ENCODE measurements at regions not wholly inside any gene's neighbourhood (a gene's known extent, or its start where the extent isn't known, plus 50 kb on each side); places are given as distances from the start of the nearest gene placed in this dataset.

DNA sequence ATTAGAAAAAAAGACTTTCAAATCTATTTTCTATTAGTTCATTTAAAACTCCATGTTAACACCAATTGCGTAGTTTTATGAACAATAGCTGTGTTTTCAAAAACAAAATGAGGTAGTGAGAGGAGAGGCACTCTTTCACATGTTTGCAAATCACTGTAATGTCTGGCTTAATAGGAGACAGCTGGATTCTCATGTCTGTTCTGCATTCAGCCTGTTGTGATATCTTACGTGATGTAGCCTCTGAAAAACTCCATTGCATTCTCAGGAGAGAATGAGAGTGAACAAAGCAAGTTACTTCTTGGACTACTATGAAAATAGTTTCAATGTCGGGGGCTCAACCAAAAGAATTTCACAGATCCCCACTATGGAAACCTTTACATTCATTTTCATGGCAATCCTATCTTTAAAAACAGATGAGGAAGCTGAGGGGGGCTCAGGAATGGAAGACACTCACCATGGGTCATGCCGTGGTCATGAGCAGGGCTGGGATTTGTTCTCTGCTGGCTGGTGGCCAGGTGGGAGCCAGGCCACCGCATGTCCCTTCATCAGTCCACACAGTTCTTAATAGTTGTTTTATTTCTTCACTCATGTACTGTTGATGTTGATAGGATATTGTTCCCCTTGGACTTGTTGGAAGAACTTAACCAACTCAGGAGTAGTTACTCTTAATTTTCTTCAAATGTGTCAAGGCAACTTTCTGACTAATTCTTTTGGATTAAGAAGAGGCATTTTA is 346.2 kb upstream of the FAR2 start:
- TF ChIP-seq POLR2A (IDR thresholded peaks at IDR 0.05): no peak
- TF ChIP-seq, protein P1, sequence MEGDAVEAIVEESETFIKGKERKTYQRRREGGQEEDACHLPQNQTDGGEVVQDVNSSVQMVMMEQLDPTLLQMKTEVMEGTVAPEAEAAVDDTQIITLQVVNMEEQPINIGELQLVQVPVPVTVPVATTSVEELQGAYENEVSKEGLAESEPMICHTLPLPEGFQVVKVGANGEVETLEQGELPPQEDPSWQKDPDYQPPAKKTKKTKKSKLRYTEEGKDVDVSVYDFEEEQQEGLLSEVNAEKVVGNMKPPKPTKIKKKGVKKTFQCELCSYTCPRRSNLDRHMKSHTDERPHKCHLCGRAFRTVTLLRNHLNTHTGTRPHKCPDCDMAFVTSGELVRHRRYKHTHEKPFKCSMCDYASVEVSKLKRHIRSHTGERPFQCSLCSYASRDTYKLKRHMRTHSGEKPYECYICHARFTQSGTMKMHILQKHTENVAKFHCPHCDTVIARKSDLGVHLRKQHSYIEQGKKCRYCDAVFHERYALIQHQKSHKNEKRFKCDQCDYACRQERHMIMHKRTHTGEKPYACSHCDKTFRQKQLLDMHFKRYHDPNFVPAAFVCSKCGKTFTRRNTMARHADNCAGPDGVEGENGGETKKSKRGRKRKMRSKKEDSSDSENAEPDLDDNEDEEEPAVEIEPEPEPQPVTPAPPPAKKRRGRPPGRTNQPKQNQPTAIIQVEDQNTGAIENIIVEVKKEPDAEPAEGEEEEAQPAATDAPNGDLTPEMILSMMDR (IDR thresholded peaks at IDR 0.05): no peak
